Peyer's patch (tissue), 4 donors: ENCODE measurements at regions not wholly inside any gene's neighbourhood (a gene's known extent, or its start where the extent isn't known, plus 50 kb on each side); places are given as distances from the start of the nearest gene placed in this dataset.

ENCODE experiments used
- POLR2A ChIP-seq, 2 donors: fragments of 450-650 bp; IDR thresholded peaks; one replicate each; pipeline ENCODE4 v1.5.1; 2017; ENCODE audit warnings: antibody characterized with exemption in 2 of 2, mild to moderate bottlenecking in 2 of 2, moderate library complexity in 2 of 2
- TF ChIP-seq, protein P1 (sequence below), 6 experiments: fragments of 450-650 bp in 4 of 6; fragments of 200-600 bp in 2 of 6; sonication (generic) in 1 of 6; IDR thresholded peaks; one replicate each; pipeline ENCODE4 v1.5.1; 2017 to 2019; ENCODE audit warnings: antibody characterized with exemption in 6 of 6, mild to moderate bottlenecking in 3 of 6, moderate library complexity in 1 of 6

DNA sequence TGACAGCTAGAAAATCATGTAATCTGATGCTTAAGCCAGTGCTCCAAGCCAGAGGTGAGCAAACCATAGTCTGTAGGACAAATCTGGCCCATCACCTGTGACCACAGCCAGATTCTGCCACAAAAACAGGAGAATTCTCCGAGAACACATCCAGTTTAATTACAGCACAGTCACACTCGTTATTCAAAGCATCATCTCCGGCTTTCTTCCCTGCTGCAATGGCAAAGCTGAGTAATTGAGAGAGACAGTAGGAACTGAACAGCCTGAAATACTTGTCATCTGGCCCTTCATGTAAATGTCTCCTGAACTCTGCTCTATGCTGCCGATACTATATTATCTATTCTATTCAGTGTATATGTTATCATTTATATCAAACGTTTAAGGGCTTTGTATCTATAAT lies 121.4 kb upstream of the FOXF1 start:
- TF ChIP-seq, protein P1, sequence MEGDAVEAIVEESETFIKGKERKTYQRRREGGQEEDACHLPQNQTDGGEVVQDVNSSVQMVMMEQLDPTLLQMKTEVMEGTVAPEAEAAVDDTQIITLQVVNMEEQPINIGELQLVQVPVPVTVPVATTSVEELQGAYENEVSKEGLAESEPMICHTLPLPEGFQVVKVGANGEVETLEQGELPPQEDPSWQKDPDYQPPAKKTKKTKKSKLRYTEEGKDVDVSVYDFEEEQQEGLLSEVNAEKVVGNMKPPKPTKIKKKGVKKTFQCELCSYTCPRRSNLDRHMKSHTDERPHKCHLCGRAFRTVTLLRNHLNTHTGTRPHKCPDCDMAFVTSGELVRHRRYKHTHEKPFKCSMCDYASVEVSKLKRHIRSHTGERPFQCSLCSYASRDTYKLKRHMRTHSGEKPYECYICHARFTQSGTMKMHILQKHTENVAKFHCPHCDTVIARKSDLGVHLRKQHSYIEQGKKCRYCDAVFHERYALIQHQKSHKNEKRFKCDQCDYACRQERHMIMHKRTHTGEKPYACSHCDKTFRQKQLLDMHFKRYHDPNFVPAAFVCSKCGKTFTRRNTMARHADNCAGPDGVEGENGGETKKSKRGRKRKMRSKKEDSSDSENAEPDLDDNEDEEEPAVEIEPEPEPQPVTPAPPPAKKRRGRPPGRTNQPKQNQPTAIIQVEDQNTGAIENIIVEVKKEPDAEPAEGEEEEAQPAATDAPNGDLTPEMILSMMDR (IDR thresholded peaks at IDR 0.05), result no peak
- no peak for TF ChIP-seq POLR2A (IDR thresholded peaks at IDR 0.05)
